ENCODE measurements at regions not wholly inside any gene's neighbourhood (a gene's known extent, or its start where the extent isn't known, plus 50 kb on each side); places are given as distances from the start of the nearest gene placed in this dataset.

- Histone ChIP-seq H3K27ac (ENCODE audit: insufficient read depth, low read depth, low read length) (no peak overlapping the region), H3K9ac (replicated peaks; ENCODE audit: extremely low read depth, insufficient read depth, low read length) (no peak overlapping the region), H3K9me1 (replicated peaks; ENCODE audit: control insufficient read depth, extremely low read depth, insufficient read depth, low read length) (no peaks in the 10 kb centered on the region), H2AFZ (ENCODE audit: low read depth, low read length) (no peak overlapping the region), H3K27me3 (ENCODE audit: control insufficient read depth in 2 of 2, insufficient read depth in 2 of 2, low read length in 2 of 2) (no peaks in the 10 kb centered on the region), H3K4me2 (ENCODE audit: insufficient read depth, low read length) (no peak overlapping the region), H3K79me2 (ENCODE audit: control insufficient read depth, insufficient read depth, low read length) (no peaks in the 10 kb centered on the region), H3K36me3 (ENCODE audit: control insufficient read depth in 2 of 2, extremely low read depth in 1 of 2, insufficient read depth in 2 of 2, low read length in 2 of 2) (no peaks in the 10 kb centered on the region), H3K4me1 (ENCODE audit: control insufficient read depth, extremely low read depth, insufficient read depth, low read length) (no peaks in the 10 kb centered on the region), H4K20me1 (replicated peaks; ENCODE audit: control insufficient read depth, extremely low read depth, insufficient read depth, low read length) (no peaks in the 10 kb centered on the region), H3K4me3 (replicated peaks in 1 of 3; ENCODE audit: insufficient read depth in 1 of 3, low read depth in 1 of 3, low read length in 3 of 3) (no peak overlapping the region), H3K9me3 (replicated peaks; ENCODE audit: control insufficient read depth, insufficient read depth, low read length) (no peaks in the 10 kb centered on the region)
- TF ChIP-seq POLR2A (IDR thresholded peaks at IDR 0.05; ENCODE audit: low read depth, low read length) (no peak), MAX (IDR thresholded peaks at IDR 0.05; ENCODE audit: insufficient read depth, insufficient read length) (no peak), CTCF (IDR thresholded peaks at IDR 0.05; ENCODE audit: extremely low read depth in 1 of 2, insufficient read depth in 1 of 2, low read depth in 1 of 2, low read length in 2 of 2) (no peak), JUN (IDR thresholded peaks at IDR 0.05; ENCODE audit: borderline replicate concordance, insufficient read depth, insufficient read length, low read depth) (no peak), FOS (IDR thresholded peaks at IDR 0.05; ENCODE audit: borderline replicate concordance, insufficient read depth, low read length) (no peak), EZH2 (IDR thresholded peaks at IDR 0.05; ENCODE audit: borderline replicate concordance, low read depth, low read length, severe bottlenecking) (no peak)
- dilution Hi-C loops (cut with MboI; ENCODE audit: extremely low pct_ligation_motif_present, low sequenced_read_pairs) (no loop called here), intact Hi-C loops (cut with micrococcal nuclease) (no loop called here)
- no TSS peak for BruUV-seq (replicated peaks)
- DNase-seq (ENCODE audit: low read depth, low spot score), result no peak
- no peak for FAIRE-seq
- ChIA-PET CTCF (no interaction called here), POLR2A (no interaction called here)
These were observed 590.6 kb downstream of the NUF2 start for GRCh38 chr1:163912170-163912884.
